GM18517 (cell line): ENCODE measurements at regions not wholly inside any gene's neighbourhood (a gene's known extent, or its start where the extent isn't known, plus 50 kb on each side); places are given as distances from the start of the nearest gene placed in this dataset.
"Not testable (repeated sequence)": the region's sequence is repeated elsewhere in the genome, so short reads cannot be mapped to it uniquely, and the experiment has no call there.

Source experiments
- ATAC-seq: cut with Tn5 transposase; IDR thresholded peaks from one replicate; pipeline ENCODE4 v1.9.1; 2021; ENCODE audit warnings: mild to moderate bottlenecking, moderate library complexity; ENCODE audit not compliant: unreplicated experiment

- ATAC-seq: no peak
Observed at GRCh38 chr2:147041121-147041494, 803.7 kb upstream of the ACVR2A start.

DNA sequence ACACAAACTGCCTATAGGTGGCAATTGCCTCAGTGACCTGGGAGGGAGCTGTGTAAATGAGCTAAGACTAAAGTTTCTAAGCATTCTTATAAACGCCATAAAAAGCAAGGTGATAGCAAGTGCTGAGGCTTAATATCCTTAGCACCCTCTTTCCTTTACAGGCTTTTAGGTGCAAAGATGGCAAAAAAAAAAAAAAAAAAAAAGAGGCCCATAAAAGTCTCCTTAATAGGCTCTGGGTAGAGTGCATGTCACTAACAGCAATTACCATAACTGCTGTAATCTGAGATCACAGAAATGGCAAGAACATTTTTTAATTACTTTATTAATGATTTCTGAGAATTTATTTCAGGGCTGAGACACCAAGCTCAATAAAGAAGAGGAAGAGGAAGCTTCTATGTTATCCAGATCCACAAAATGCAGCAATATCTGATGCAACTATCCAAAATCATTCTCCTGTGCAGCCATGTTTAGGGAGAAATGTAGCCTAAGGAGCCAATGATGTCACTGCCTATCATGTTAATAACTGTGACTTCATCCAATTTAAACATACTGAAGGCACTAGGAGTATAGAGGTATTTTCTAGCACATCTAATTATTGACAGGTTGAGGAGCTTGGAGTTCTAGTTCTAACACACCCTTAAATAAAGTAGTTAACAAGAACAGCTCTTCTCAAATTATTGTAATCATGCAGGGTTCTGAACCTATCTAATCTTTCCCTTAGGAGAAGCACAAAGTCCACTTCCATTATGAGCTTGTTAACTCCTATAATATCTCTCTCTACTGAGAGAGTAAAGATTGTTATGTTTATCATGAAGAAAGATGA is 804.3 kb upstream of the ACVR2A start:
- ATAC-seq: no peak

GRCh38 chr2:147037048-147037447 is 807.8 kb upstream of the ACVR2A start:
- ATAC-seq: no peak

DNA sequence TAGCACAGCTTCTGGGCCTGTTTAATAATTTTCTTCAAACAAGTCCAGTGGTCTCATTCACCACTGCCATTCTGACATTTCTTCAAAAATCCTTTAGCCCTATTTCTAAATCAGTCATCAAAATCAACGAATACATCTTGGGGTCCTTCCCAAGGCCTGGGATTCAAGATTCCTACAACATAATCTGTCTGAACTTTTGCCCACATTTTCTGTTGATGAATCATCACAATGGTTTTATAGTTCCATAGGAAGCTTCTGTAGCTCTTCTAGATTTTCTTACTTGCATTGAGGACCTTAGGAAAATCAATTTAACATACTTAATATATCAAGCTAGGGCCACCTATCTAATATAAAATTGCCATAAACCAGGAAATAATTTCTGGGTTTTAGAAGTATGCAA is 811.8 kb upstream of the ACVR2A start:
- ATAC-seq: no peak

DNA sequence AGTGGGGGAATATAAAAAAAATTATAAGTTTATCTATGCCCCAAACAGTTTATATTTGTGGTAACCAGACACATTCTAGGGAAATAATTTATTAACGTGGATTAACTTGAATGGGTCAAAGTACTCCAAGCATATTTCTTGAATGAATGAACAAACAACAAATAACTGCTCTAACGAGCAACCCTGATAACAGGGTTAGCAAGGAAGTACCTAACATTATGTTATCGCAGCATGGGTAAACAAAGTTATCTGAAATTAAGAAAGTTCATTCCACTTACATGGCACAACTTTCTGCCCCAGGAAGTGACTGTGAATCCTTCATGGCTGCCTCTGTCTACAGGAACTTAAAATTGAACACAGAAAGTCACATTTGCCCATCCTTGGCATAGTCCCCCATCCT is 812.9 kb upstream of the ACVR2A start:
- ATAC-seq: no peak

GRCh38 chr2:147030966-147031720 is 813.7 kb upstream of the ACVR2A start:
- ATAC-seq: no peak

GRCh38 chr2:147027436-147027835 is 817.4 kb upstream of the ACVR2A start:
- no peak for ATAC-seq

DNA sequence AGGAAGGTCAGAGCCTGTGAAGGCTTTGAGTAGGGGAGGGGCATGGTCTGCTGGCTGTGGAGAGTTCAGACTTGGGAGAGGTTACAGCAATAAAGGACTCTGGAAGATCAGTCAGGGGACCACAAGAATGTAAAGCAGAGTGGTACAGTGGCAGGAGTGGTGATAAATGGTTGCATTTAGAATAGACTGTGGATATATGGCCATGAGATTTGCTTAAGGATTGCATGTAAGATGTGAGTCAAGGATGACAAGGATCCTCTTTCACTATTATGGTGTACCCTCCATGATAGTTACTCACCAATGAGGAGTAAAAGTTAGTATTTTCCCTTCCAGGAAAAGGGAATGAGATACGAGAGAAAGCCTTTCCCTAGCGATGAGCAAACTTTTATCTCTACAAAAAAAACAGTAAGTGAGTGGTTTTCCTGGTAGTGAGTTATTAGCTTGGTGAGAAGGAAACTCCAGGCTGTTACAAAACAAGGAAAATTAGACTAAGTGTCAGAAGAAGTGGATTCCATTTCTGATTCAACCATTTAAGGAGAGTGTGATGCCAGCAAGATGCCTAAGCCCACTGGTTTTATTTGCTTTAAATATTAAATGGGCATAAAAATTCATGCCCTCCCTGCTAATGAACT is 818.0 kb upstream of the ACVR2A start:
- ATAC-seq: no peak

GRCh38 chr2:147025646-147026585 is 818.9 kb upstream of the ACVR2A start:
- ATAC-seq: no peak

GRCh38 chr2:147019311-147019710 is 825.5 kb upstream of the ACVR2A start:
- no peak for ATAC-seq

DNA sequence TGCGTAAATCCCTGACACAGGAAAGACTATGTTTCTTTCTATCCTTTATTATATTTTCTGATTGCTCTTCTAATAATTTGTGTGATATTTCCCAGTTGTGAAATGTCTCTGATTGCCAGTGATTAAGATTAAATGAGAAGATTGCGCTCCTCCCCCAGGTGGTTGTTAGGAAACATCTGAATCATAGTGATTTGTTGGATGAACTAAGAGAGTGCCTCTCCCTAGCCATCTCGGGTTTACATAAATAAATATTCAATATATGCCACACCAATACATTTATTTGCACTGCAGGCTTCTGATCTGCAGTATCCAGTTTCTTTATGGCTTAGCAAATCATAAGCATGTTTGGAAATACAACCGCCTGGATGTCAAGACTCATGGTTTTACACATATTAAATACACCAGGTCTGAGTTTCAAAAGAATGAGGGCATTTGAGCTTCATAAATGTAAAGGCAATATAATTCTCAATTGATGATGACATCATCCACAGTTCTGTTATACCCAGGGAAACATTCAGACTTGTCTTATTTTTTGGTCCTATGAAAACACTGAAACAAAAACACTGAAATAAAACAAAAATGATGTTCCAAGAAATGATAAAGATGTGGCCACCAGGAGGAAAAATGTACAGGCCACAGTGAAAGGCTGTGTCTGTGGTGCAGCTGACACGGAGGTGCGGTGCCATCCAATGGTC is 826.7 kb upstream of the ACVR2A start:
- ATAC-seq: no peak

- ATAC-seq: no peak
Observed at GRCh38 chr2:147016181-147016580, 828.6 kb upstream of the ACVR2A start.

GRCh38 chr2:147015591-147015990 is 829.2 kb upstream of the ACVR2A start:
- no peak for ATAC-seq

DNA sequence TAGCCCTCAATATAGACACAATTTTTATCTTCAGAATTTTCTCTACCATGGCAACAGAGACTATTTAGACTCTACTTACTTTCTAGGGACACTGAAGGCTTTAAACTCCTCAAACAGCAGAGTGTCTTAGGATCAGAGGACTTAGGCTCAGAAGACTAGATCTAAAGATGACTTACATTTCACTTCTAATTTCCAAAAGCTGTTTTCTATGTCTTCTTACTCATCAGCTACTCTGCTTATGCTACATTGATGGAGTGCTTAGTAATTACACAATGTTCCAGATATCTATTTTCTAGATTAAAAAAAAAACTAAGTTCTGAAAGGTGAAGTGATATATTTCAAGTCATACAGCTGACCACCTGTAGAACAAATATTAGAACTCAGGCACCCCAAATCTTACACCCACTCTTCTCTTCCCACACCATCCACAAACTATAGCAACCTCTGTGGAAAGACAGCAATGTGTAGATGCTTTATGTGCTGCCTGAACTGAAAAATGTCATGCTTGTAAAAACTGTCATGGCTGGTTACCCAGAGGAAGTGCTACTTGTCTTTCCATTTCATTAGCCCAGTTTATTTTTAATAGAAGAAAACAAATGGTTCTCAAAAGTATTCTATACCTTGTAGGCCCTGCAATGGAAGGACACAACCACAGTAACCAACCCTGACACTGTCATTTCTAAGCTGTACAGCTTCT is 831.0 kb upstream of the ACVR2A start:
- ATAC-seq: no peak

- no peak for ATAC-seq
Observed at GRCh38 chr2:147008481-147008880, 836.3 kb upstream of the ACVR2A start.

GRCh38 chr2:147006736-147007141 is 838.1 kb upstream of the ACVR2A start:
- ATAC-seq: no peak

DNA sequence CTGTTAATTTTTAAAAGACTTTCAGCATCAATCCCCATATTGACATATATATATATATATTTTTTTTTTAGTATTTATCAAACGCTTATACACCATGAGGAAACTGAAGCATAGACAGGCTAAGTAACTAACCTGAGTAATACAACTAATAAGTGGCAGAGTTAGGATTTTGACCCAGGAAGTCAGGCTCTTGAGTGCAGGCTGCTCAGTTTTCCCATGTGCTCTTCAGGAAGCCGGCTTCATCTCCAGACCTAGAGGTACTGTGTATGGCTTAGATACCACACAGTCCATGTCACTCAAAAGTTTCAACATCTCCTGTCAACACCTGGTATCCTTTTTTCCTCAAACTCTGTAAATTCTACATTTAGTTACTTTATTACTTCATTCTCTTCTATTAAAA is 841.7 kb upstream of the ACVR2A start:
- ATAC-seq: no peak

GRCh38 chr2:147002256-147002655 is 842.6 kb upstream of the ACVR2A start:
- ATAC-seq: no peak

- no peak for ATAC-seq
Observed at GRCh38 chr2:147001061-147001460, 843.8 kb upstream of the ACVR2A start.

GRCh38 chr2:147000151-147000550 is 844.7 kb upstream of the ACVR2A start:
- not testable (repeated sequence) for ATAC-seq
